ENCODE measurements at regions not wholly inside any gene's neighbourhood (a gene's known extent, or its start where the extent isn't known, plus 50 kb on each side); places are given as distances from the start of the nearest gene placed in this dataset.
"Not testable (repeated sequence)": the region's sequence is repeated elsewhere in the genome, so short reads cannot be mapped to it uniquely, and the experiment has no call there.

GRCh38 chr4:188435381-188435780 lies 296.1 kb downstream of the TRIML1 start:
- DNase-seq (ENCODE audit: low spot score) = no peak

GRCh38 chr4:188437535-188437934 lies 298.3 kb downstream of the TRIML1 start:
- no peak for DNase-seq (ENCODE audit: low spot score)

- DNase-seq (ENCODE audit: low spot score) = not testable (repeated sequence)
These were observed 299.2 kb downstream of the TRIML1 start for GRCh38 chr4:188438391-188438824.

DNA sequence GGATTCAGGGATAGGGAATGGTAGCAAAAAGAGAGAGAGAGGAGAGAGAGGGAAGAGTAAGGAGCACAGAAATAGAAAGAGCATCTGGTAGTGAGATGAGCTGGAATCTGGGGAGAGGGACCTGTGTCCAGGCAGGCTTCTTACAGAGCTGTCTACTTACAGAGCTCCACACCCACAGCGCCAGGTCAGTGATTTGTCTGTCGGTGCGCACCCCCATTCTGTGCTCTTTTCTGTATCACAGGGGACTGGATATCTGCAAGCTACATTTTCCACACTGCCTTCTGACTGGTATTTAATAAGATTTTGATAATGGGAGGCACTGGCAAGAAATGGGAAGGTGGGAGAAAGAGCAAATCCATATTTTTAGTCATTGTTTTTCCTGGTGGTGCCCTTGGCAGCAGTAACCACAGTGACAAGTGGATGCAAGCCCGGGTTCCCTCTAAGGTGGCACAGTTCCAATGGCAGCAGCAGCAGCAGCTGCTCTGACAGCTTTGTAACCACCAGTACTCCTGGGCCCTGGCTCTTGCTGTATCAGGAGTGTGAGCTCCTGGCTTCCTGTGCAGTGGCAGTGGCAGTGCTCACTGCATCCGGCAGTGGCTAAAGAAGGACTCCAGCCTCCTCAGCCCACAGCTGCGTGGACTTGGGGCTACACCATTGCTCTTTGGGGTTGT lies 300.5 kb downstream of the TRIML1 start:
- peak; percentile 69 for DNase-seq (ENCODE audit: low spot score)

- no peak for DNase-seq (ENCODE audit: low spot score)
These were observed 305.3 kb downstream of the TRIML1 start for GRCh38 chr4:188444500-188444899.

GRCh38 chr4:188448996-188449395 lies 309.8 kb downstream of the TRIML1 start:
- not testable (repeated sequence) for DNase-seq (ENCODE audit: low spot score)

DNA sequence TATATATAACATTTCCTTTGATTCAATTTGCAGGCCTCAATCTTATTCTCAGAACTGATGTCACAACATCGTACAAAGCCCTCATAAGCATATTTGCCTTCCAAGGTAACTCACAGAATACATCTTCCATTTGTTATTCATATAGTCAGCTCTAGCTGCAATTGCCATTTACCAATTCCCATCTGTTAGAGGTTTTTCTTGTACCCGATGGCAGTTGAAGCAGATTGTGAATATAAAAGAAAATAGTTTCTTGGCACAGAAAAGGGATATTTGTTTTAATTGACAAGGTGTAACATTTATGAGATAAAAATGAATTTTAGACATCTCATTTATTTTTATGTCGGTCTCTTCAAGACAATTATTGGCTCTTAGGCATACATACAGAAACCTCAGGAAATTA lies 311.3 kb downstream of the TRIML1 start:
- no peak for DNase-seq (ENCODE audit: low spot score)

DNA sequence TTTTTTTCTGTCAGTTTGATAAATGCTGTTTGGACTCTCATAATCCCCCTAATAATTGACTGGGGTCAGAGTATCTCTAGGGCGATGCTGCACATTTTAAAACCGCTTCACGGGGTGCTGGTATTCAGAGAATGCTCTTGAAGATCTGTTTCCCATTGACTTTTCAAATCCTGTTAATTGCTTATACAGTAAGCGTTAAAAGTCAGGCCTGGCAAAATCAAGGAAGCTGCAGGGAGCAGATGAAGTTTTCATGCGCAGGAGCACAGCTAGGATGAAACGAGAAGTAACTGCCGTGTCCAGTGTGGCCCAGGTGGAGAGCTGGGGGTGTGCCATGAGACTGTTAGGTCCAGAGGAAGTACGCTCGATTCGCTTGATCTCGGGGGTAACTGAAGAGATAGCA lies 312.9 kb downstream of the TRIML1 start:
- DNase-seq (ENCODE audit: low spot score) = no peak

GRCh38 chr4:188454575-188454974 lies 315.3 kb downstream of the TRIML1 start:
- DNase-seq (ENCODE audit: low spot score) = no peak

DNA sequence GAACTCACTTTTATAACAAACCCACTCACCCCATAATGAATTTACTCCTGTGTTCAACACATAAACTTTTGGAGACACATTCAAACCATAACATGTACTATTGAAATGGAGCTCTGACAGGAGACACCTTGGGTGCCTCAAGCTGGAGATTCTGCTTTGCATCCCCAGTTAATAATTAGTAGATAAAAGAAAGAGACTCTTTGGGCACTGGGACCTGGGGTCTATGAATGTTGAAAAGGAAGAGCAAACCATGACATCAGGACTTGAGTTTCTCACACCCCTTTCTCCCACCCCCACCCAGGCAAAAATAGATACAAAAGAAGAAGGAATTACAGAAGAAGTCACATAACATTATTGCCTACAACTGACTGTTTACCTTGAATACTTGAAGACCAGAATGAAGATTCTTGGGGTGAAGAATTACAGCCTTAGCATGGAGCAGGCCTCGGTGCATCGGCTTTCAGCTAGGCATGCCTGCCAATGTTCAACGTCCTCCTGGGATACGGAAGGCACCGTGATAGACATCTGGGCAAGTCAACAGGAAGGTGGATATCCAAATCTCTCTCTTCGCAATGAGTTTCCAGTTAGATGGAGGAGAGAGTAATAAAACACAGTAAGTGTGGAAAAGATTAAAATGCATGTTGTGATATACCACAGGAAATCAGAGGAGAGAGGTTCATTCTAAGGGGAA lies 316.0 kb downstream of the TRIML1 start:
- no peak for DNase-seq (ENCODE audit: low spot score)

DNA sequence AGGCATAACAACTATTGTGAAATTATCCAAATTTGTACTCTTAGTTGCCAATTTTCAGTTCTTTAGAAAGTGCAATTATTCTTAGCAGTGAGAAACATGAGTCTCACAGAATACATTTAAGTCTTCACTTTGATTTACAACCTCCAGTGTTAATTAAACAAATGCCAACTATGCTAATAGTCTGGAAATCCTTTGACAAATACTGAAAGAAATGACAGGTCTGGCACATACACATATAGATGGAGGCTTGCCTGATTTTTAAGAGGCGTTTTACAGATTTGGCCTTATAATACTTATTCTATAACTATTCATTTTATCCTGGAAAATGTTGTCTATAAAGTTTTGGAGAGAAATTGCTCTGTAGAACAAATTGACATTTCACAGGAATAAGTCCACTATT lies 320.1 kb downstream of the TRIML1 start:
- no peak for DNase-seq (ENCODE audit: low spot score)

DNA sequence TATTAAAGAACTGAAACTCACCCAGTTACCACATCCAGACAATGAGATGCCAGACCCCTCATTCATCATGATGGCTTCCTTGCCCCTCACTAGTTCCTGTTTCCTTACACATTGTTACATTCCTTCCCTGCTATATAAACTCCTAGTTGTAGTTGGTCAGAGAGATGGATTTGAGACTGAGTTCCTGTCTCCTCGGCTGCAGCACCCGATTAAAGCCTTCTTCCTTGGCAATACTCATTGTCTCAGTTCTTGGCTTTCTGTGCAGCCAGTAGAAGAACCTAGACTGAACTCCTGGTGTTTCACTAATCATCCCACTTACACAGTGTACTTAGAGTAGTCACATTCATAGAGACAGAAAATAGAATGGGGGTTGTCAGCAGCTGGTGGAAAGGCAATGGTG lies 324.7 kb downstream of the TRIML1 start:
- DNase-seq (ENCODE audit: low spot score) = no peak

GRCh38 chr4:188466001-188466400 lies 326.8 kb downstream of the TRIML1 start:
- DNase-seq (ENCODE audit: low spot score) = no peak

- DNase-seq (ENCODE audit: low spot score) = no peak
These were observed 345.0 kb downstream of the TRIML1 start for GRCh38 chr4:188484256-188484655.

DNA sequence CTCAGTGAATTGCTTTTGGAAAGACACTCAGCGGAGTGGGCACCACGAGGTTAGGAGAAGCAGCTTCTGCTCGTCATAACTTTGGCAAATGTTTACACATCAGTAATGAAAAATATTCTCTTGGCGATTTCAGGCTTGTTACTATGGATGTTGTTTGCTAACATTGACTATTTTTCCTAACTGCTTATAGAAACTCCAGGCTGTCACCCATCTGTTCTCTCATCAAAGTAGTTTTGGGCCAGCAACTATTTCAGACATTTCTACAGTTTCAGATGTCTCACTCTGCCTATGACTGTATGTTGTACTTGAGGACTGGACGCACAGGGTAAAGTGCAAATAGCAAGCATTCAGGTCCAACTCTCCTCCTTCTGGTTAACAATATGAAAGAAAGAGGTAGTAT lies 346.7 kb downstream of the TRIML1 start:
- DNase-seq (ENCODE audit: low spot score) = no peak

DNA sequence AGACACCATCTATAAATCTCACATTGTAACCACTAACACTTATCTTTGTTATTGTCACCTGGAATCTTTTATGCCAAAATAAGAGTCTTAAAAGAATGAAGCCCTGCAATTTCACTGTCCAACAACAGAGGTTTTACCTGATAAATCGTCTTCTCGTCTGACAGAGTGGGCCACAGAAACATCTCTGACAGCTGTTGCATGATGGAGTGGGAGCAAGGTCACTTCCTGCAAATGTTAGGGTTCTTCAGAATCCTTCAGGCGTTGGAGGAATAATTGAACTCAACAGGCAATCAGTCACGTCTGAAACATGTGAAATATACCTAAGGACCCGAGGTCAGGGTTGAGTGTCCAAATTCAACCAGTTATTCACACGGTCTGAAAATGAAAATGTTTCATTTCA lies 353.6 kb downstream of the TRIML1 start:
- no peak for DNase-seq (ENCODE audit: low spot score)

DNA sequence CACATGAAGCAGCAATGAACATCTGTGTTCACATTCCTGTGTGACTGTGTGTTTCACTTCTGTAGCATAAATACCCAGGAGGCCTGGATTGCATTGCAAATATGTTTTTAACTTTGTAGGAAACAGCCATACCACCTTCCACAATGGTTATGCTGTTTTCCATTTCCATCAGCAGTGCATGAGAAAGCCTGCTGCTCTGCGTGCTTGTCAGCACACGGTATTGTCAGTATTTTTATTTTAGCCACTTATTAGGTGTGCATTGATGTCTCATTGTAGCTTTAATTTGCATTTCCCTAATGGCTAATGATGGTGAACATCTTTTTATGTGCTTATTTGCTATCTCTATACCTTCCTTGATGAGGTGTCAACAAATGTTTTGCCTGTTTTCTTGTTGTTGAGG lies 355.9 kb downstream of the TRIML1 start:
- DNase-seq (ENCODE audit: low spot score) = no peak

GRCh38 chr4:188511431-188511830 lies 372.2 kb downstream of the TRIML1 start:
- DNase-seq (ENCODE audit: low spot score) = no peak

DNA sequence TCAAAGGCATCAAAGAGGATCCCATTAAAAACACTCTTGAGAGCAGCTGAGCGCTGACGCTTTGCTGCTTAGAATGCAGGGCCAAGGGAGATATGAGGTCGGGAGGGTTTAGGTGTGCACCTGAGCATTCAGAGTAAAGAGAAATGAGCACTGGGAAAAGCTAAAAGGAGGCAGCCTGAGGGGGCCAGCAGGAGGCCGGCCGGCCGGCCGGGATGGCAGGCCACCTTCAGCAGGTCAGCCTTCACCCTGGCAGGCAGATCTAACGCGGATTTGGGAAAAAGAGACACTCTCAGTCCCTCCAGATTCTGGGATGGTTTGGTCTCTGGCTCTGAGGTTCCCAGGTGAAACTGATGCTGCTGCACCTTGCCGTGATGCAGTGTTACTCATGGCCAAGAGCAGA lies 393.5 kb downstream of the TRIML1 start:
- no peak for DNase-seq (ENCODE audit: low spot score)

- no peak for DNase-seq (ENCODE audit: low spot score)
These were observed 395.1 kb downstream of the TRIML1 start for GRCh38 chr4:188534297-188534696.

DNA sequence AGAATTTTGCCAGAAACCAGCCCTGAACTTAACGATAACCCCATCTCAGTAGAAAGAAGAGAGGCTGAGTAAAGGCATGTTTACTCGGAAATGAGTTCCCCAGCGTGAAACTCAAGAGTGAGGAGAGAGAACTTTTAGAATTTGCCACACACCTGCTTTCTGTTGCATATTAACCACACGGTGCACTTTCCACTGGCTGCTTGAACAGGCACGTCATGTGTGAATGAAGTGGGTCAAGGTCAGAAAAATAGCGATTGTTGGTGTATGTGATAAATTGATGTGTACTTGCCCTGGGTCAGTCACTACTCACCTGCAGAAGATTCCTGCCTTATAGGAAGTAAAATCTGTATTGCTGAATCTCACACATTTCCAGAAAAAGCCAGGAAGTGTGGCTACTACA lies 395.7 kb downstream of the TRIML1 start:
- DNase-seq (ENCODE audit: low spot score) = no peak

DNA sequence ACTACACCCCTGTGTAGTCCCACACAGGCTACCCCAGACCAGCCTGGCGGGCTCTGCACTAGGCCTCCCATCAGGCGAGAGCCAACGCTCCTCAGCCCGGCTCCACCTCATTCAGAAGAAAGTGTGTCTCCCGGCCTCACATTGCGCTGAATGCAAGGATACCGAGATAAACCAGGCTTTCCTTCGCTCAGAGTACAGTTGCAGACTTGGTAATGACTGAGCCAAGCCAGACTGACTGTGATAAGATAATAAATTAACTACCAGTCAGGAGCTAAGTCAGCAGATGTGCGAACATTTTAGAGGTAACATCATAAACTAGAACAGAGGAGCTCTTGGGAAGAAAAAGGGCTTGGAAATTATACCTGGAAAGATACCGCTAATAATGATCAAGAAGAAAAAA lies 397.6 kb downstream of the TRIML1 start:
- DNase-seq (ENCODE audit: low spot score) = no peak

DNA sequence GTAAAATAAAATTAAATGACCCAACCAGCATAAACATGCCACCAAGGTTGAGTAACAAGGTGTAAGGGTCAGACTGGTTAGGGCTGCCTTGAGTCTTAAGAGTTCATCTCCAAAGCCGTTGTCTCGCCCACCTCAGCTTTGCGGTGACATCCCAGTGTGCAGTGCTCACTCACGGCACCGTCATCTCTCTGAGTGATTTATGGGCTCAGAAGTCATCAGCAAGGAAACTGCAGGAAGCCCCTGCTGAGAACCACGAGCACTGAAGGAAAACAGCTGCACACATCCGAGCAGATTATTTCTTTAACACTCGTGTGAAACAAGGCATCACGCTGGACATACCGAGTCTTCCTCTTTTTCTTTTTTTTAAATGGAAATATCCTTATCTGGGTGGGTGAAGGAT lies 411.1 kb downstream of the TRIML1 start:
- no peak for DNase-seq (ENCODE audit: low spot score)

GRCh38 chr4:188551156-188551555 lies 411.9 kb downstream of the TRIML1 start:
- DNase-seq (ENCODE audit: low spot score) = no peak

Measured in globus pallidus (tissue), 1 donor.